HG03280 (cell line): ENCODE measurements at regions not wholly inside any gene's neighbourhood (a gene's known extent, or its start where the extent isn't known, plus 50 kb on each side); places are given as distances from the start of the nearest gene placed in this dataset.

Experiments
- ATAC-seq: cut with Tn5 transposase; IDR thresholded peaks from one replicate; pipeline ENCODE4 v1.9.1; 2021; ENCODE audit warnings: mild to moderate bottlenecking, moderate library complexity; ENCODE audit not compliant: unreplicated experiment

GRCh38 chr3:99131876-99132275 is 230.4 kb upstream of the DCBLD2 start:
- no peak for ATAC-seq

GRCh38 chr3:99128725-99129505 is 227.4 kb upstream of the DCBLD2 start:
- no peak for ATAC-seq

- ATAC-seq: no peak
Measured at GRCh38 chr3:99128235-99128634, 226.7 kb upstream of the DCBLD2 start.

- ATAC-seq: no peak
Measured at GRCh38 chr3:99126316-99126715, 224.8 kb upstream of the DCBLD2 start.

- no peak for ATAC-seq
Measured at GRCh38 chr3:99119385-99119784, 217.9 kb upstream of the DCBLD2 start.

GRCh38 chr3:99118381-99118780 is 216.9 kb upstream of the DCBLD2 start:
- ATAC-seq: no peak

- no peak for ATAC-seq
Measured at GRCh38 chr3:99114565-99115291, 213.2 kb upstream of the DCBLD2 start.

- ATAC-seq: peak; percentile 53
Measured at GRCh38 chr3:99111235-99111634, 209.7 kb upstream of the DCBLD2 start.

- ATAC-seq: no peak
Measured at GRCh38 chr3:99110401-99110800, 208.9 kb upstream of the DCBLD2 start.

- ATAC-seq: no peak
Measured at GRCh38 chr3:99108508-99108907, 207.0 kb upstream of the DCBLD2 start.

- no peak for ATAC-seq
Measured at GRCh38 chr3:99094606-99095005, 193.1 kb upstream of the DCBLD2 start.

- ATAC-seq: no peak
Measured at GRCh38 chr3:99087277-99087676, 185.8 kb upstream of the DCBLD2 start.

- ATAC-seq: no peak
Measured at GRCh38 chr3:99084826-99085225, 183.3 kb upstream of the DCBLD2 start.

- no peak for ATAC-seq
Measured at GRCh38 chr3:99084156-99084555, 182.7 kb upstream of the DCBLD2 start.

GRCh38 chr3:99071096-99071495 is 169.6 kb upstream of the DCBLD2 start:
- no peak for ATAC-seq

GRCh38 chr3:99069973-99070372 is 168.5 kb upstream of the DCBLD2 start:
- no peak for ATAC-seq

- no peak for ATAC-seq
Measured at GRCh38 chr3:99066863-99067262, 165.4 kb upstream of the DCBLD2 start.

- ATAC-seq: no peak
Measured at GRCh38 chr3:99049164-99049563, 147.7 kb upstream of the DCBLD2 start.

- no peak for ATAC-seq
Measured at GRCh38 chr3:99041747-99042146, 140.3 kb upstream of the DCBLD2 start.

GRCh38 chr3:99031778-99032177 is 130.3 kb upstream of the DCBLD2 start:
- ATAC-seq: no peak

- peak; percentile 75 for ATAC-seq
Measured at GRCh38 chr3:99023590-99024192, 122.2 kb upstream of the DCBLD2 start.

- no peak for ATAC-seq
Measured at GRCh38 chr3:99021466-99021865, 120.0 kb upstream of the DCBLD2 start.
